Adrenal gland (tissue), 5 donors: ENCODE measurements at regions not wholly inside any gene's neighbourhood (a gene's known extent, or its start where the extent isn't known, plus 50 kb on each side); places are given as distances from the start of the nearest gene placed in this dataset.

Experiments
- CTCF ChIP-seq, 6 experiments: fragments of 450-650 bp in 4 of 6; fragments of 200-600 bp in 2 of 6; sonication (generic) in 1 of 6; IDR thresholded peaks; 1 replicate in 5 of 6; 2 replicates in 1 of 6; pipeline versions ENCODE4 v1.5.1 to v1.8.0; 2016 to 2021; ENCODE audit warnings: antibody characterized with exemption in 6 of 6, mild to moderate bottlenecking in 2 of 6, moderate library complexity in 1 of 6
- POLR2A ChIP-seq, 2 donors: fragments of 450-650 bp; IDR thresholded peaks; one replicate each; pipeline ENCODE4 v1.6.1; 2017; ENCODE audit warnings: antibody characterized with exemption in 2 of 2, mild to moderate bottlenecking in 2 of 2, moderate library complexity in 1 of 2
- donor health status: DM: no; HTN: no; CAD: no.

DNA sequence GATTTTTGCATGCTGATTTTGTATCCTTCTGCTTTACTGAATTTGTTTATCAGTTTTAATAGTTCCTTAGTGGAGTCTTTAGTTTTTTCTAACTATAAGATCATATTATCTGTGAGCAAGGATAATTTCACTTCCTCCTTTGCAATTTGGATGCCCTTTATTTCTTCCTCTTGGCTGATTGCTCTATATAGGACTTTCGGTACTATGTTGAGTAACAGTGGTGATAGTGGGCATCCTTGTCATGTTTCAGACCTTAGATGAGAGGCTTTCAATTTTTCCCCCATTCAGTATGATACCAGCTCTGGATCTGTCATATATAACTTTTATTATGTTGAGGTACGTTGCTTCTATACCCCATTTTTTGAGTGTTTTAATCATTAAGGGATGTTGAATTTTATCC lies 224.5 kb upstream of the CNTNAP4 start:
- no peak for TF ChIP-seq POLR2A (IDR thresholded peaks at IDR 0.05)
- TF ChIP-seq CTCF (IDR thresholded peaks at IDR 0.05) = no peak
